Neuronal stem cell (in vitro differentiated cells): ENCODE measurements at regions not wholly inside any gene's neighbourhood (a gene's known extent, or its start where the extent isn't known, plus 50 kb on each side); places are given as distances from the start of the nearest gene placed in this dataset.

Experiments used
- DNase-seq: peaks from one replicate; pipeline ENCODE4 v3.0.0-alpha.2; 2013; ENCODE audit warnings: low spot score
- H2AFZ ChIP-seq: one replicate; pipeline ENCODE4 v1.6.1; 2013; ENCODE audit warnings: mild to moderate bottlenecking, low read length, inconsistent platforms
- H2AK5ac ChIP-seq: 2 replicates; pipeline ENCODE4 v1.6.1; 2013; ENCODE audit warnings: low read depth, mild to moderate bottlenecking, inconsistent platforms, low read length, moderate library complexity, mixed read lengths
- H2BK120ac ChIP-seq: 2 replicates; pipeline ENCODE4 v1.6.1; 2013; ENCODE audit warnings: low read depth, mild to moderate bottlenecking, inconsistent platforms, low read length, moderate library complexity, mixed read lengths
- H2BK12ac ChIP-seq: one replicate; pipeline ENCODE4 v1.6.1; 2013; ENCODE audit warnings: low read length, inconsistent platforms
- H2BK15ac ChIP-seq: 2 replicates; pipeline ENCODE4 v1.6.1; 2013; ENCODE audit warnings: mild to moderate bottlenecking, low read length, inconsistent platforms, mixed read lengths
- H2BK5ac ChIP-seq: one replicate; pipeline ENCODE4 v1.6.1; 2013; ENCODE audit warnings: inconsistent platforms, mild to moderate bottlenecking, low read length, moderate library complexity
- H3K14ac ChIP-seq: one replicate; pipeline ENCODE4 v1.6.1; 2013; ENCODE audit warnings: low read length, inconsistent platforms
- H3K18ac ChIP-seq: 2 replicates; pipeline ENCODE4 v1.6.1; 2013; ENCODE audit warnings: low read length, inconsistent platforms
- H3K23ac ChIP-seq: 2 replicates; pipeline ENCODE4 v1.6.1; 2013; ENCODE audit warnings: low read depth, mild to moderate bottlenecking, mixed read lengths, low read length, inconsistent platforms; ENCODE audit not compliant: poor library complexity
- H3K27ac ChIP-seq: replicated peaks from 3 replicates; pipeline ENCODE4 v1.5.1; 2013; ENCODE audit warnings: low read length, inconsistent platforms
- H3K27me3 ChIP-seq, 3 experiments: 2 replicates each; pipeline ENCODE4 v1.6.1; 2013; ENCODE audit warnings: low read length in 3 of 3, mild to moderate bottlenecking in 2 of 3, inconsistent platforms in 1 of 3, low read depth in 1 of 3, mixed read lengths in 1 of 3, moderate library complexity in 1 of 3; ENCODE audit not compliant: control insufficient read depth in 3 of 3, insufficient read depth in 3 of 3
- H3K36me3 ChIP-seq, 2 donors: replicated peaks in 1 of 2; 2 replicates each; pipeline ENCODE4 v1.6.1; 2013; ENCODE audit warnings: low read length in 2 of 2; ENCODE audit not compliant: control insufficient read depth in 2 of 2, insufficient read depth in 2 of 2
- H3K4ac ChIP-seq: 2 replicates; pipeline ENCODE4 v1.6.1; 2013; ENCODE audit warnings: inconsistent platforms, mild to moderate bottlenecking, low read length, moderate library complexity
- H3K4me1 ChIP-seq, 2 donors: 1 replicate in 1 of 2; 2 replicates in 1 of 2; pipeline ENCODE4 v1.6.1; 2013; ENCODE audit warnings: low read length in 2 of 2, low read depth in 1 of 2; ENCODE audit not compliant: control insufficient read depth in 2 of 2, insufficient read depth in 1 of 2
- H3K4me2 ChIP-seq: one replicate; pipeline ENCODE4 v1.6.1; 2013; ENCODE audit warnings: mild to moderate bottlenecking, low read length, inconsistent platforms; ENCODE audit not compliant: insufficient read depth, poor library complexity, severe bottlenecking
- H3K4me3 ChIP-seq, 2 donors: 2 replicates each; pipeline ENCODE4 v1.5.1; 2013; ENCODE audit warnings: low read length in 2 of 2, mild to moderate bottlenecking in 2 of 2, inconsistent platforms in 1 of 2, moderate library complexity in 1 of 2
- H3K79me1 ChIP-seq: one replicate; pipeline ENCODE4 v1.6.1; 2013; ENCODE audit warnings: low read depth, mild to moderate bottlenecking, inconsistent platforms, low read length, moderate library complexity
- H3K9ac ChIP-seq: one replicate; pipeline ENCODE4 v1.6.1; 2013; ENCODE audit warnings: mild to moderate bottlenecking, low read depth, low read length, inconsistent platforms; ENCODE audit not compliant: poor library complexity
- H3K9me3 ChIP-seq, 2 donors: replicated peaks in 1 of 2; 2 replicates each; pipeline versions ENCODE3 to v1.6.1; 2013; ENCODE audit warnings: low read length in 2 of 2, mild to moderate bottlenecking in 2 of 2, inconsistent platforms in 1 of 2, low read depth in 1 of 2, mixed read lengths in 1 of 2, moderate library complexity in 1 of 2; ENCODE audit not compliant: control insufficient read depth in 2 of 2, insufficient read depth in 1 of 2
- H4K8ac ChIP-seq: one replicate; pipeline ENCODE4 v1.6.1; 2013; ENCODE audit warnings: low read depth, mild to moderate bottlenecking, inconsistent platforms, low read length, moderate library complexity
- H4K91ac ChIP-seq: one replicate; pipeline ENCODE4 v1.6.1; 2013; ENCODE audit warnings: low read length, low read depth, mild to moderate bottlenecking, inconsistent platforms; ENCODE audit not compliant: poor library complexity
- WGBS, 2 donors: extraction: QIAGEN DNeasy Blood & Tissue Kit; methylation state at CpG; one replicate each; pipeline ENCODE4 v1.1.7; 2013; ENCODE audit warnings: missing lambda C conversion rate in 2 of 2, mixed read lengths in 1 of 2; ENCODE audit not compliant: insufficient read length in 2 of 2, insufficient replicate concordance in 1 of 2; ENCODE audit errors: extremely low coverage in 2 of 2; 5-methylcytosine and 5-hydroxymethylcytosine counted together

GRCh38 chr13:65727070-65727469, 1503.1 kb downstream of the PCDH9 start:
- no peaks in the 10 kb centered on the region for H3K36me3 ChIP-seq
- DNase-seq, result no peak
- no CpG with 5 or more reads among the region's 4 CpGs for WGBS, 2 donors

GRCh38 chr13:65725006-65725405, 1505.1 kb downstream of the PCDH9 start:
- H3K9me3 ChIP-seq, result no peaks in the 10 kb centered on the region
- H2AK5ac ChIP-seq, result no peak overlapping the region
- no peak overlapping the region for H3K23ac ChIP-seq
- no peak overlapping the region for H2AFZ ChIP-seq
- H3K4me1 ChIP-seq, result no peaks in the 10 kb centered on the region
- no peak overlapping the region for H2BK120ac ChIP-seq
- no peaks in the 10 kb centered on the region for H3K27me3 ChIP-seq
- H2BK15ac ChIP-seq, result no peak overlapping the region
- no peak overlapping the region for H3K9ac ChIP-seq
- no peaks in the 10 kb centered on the region for H3K36me3 ChIP-seq
- no peak overlapping the region for H2BK5ac ChIP-seq
- DNase-seq, result no peak
- no peak overlapping the region for H3K14ac ChIP-seq
- WGBS, 2 donors, result no CpG with 5 or more reads among the region's 3 CpGs
- H4K91ac ChIP-seq, result no peak overlapping the region
- H3K79me1 ChIP-seq, result no peaks in the 10 kb centered on the region
- no peak overlapping the region for H3K4me2 ChIP-seq
- H3K4ac ChIP-seq, result no peak overlapping the region
- H2BK12ac ChIP-seq, result no peak overlapping the region
- H3K18ac ChIP-seq, result no peak overlapping the region
- no peak overlapping the region for H3K4me3 ChIP-seq
- H4K8ac ChIP-seq, result no peak overlapping the region
- H3K27ac ChIP-seq, result no peak overlapping the region

More at GRCh38 chr13:65727070-65727469, 1503.1 kb downstream of the PCDH9 start:
- Histone ChIP-seq H3K4me2 (no peak overlapping the region), H3K14ac (no peak overlapping the region), H4K91ac (no peak overlapping the region), H3K23ac (no peak overlapping the region), H3K9me3 (no peaks in the 10 kb centered on the region), H3K4me3 (no peak overlapping the region), H3K27ac (no peak overlapping the region), H2BK120ac (no peak overlapping the region), H2BK12ac (no peak overlapping the region), H2BK15ac (no peak overlapping the region), H2BK5ac (no peak overlapping the region), H3K4me1 (no peaks in the 10 kb centered on the region), H3K9ac (no peak overlapping the region), H2AK5ac (no peak overlapping the region), H2AFZ (no peak overlapping the region), H3K27me3 (no peaks in the 10 kb centered on the region), H4K8ac (no peak overlapping the region), H3K79me1 (no peaks in the 10 kb centered on the region), H3K4ac (no peak overlapping the region), H3K18ac (no peak overlapping the region)

GRCh38 chr13:65724226-65724625, 1505.9 kb downstream of the PCDH9 start:
- no peak overlapping the region for H4K8ac ChIP-seq
- H2BK15ac ChIP-seq, result no peak overlapping the region
- H3K9me3 ChIP-seq, result no peaks in the 10 kb centered on the region
- H2BK12ac ChIP-seq, result no peak overlapping the region
- no peak overlapping the region for H3K4ac ChIP-seq
- no peak overlapping the region for H3K9ac ChIP-seq
- no peaks in the 10 kb centered on the region for H3K27me3 ChIP-seq
- no CpG with 5 or more reads among the region's 4 CpGs for WGBS, 2 donors
- no peaks in the 10 kb centered on the region for H3K36me3 ChIP-seq
- no peak overlapping the region for H3K14ac ChIP-seq
- no peak for DNase-seq
- H2AK5ac ChIP-seq, result no peak overlapping the region
- H3K27ac ChIP-seq, result no peak overlapping the region
- no peaks in the 10 kb centered on the region for H3K4me1 ChIP-seq
- H2AFZ ChIP-seq, result peak overlapping the region; percentile 28
- H3K18ac ChIP-seq, result no peak overlapping the region
- H3K79me1 ChIP-seq, result no peaks in the 10 kb centered on the region
- H3K23ac ChIP-seq, result no peak overlapping the region
- no peak overlapping the region for H3K4me3 ChIP-seq
- H2BK120ac ChIP-seq, result no peak overlapping the region
- H2BK5ac ChIP-seq, result no peak overlapping the region
- no peak overlapping the region for H3K4me2 ChIP-seq
- no peak overlapping the region for H4K91ac ChIP-seq

- Histone ChIP-seq H3K4me2 (no peak overlapping the region), H3K27ac (no peak overlapping the region), H2BK5ac (no peak overlapping the region), H3K9me3 (no peaks in the 10 kb centered on the region), H2BK120ac (no peak overlapping the region), H3K4me1 (no peaks in the 10 kb centered on the region), H3K18ac (no peak overlapping the region), H3K23ac (no peak overlapping the region), H2BK15ac (no peak overlapping the region), H3K27me3 (no peaks in the 10 kb centered on the region), H3K4ac (no peak overlapping the region), H3K36me3 (no peaks in the 10 kb centered on the region), H3K79me1 (no peaks in the 10 kb centered on the region), H2AK5ac (no peak overlapping the region), H4K91ac (no peak overlapping the region), H3K4me3 (no peak overlapping the region), H2BK12ac (no peak overlapping the region), H3K14ac (no peak overlapping the region), H2AFZ (no peak overlapping the region), H3K9ac (no peak overlapping the region), H4K8ac (no peak overlapping the region)
- no CpG with 5 or more reads among the region's 6 CpGs for WGBS, 2 donors
- no peak for DNase-seq
These were observed 1507.6 kb downstream of the PCDH9 start for GRCh38 chr13:65722506-65722905.
